Mesendoderm (in vitro differentiated cells): ENCODE measurements at regions not wholly inside any gene's neighbourhood (a gene's known extent, or its start where the extent isn't known, plus 50 kb on each side); places are given as distances from the start of the nearest gene placed in this dataset.
A peak's percentile ranks its signal among the peaks of the same experiment; 100 is the strongest.

Experiments
- DNase-seq: peaks from one replicate; pipeline ENCODE4 v3.0.0; 2013
- H2AK5ac ChIP-seq: 2 replicates; pipeline ENCODE4 v1.6.1; 2013; ENCODE audit warnings: low read length, inconsistent platforms
- H2BK120ac ChIP-seq: 2 replicates; pipeline ENCODE4 v1.6.1; 2013; ENCODE audit warnings: low read depth, mild to moderate bottlenecking, low read length, moderate library complexity, mixed read lengths
- H2BK15ac ChIP-seq: replicated peaks from 2 replicates; pipeline ENCODE4 v1.6.1; 2013; ENCODE audit warnings: low read depth, mild to moderate bottlenecking, moderate library complexity
- H2BK5ac ChIP-seq: 2 replicates; pipeline ENCODE4 v1.6.1; 2013; ENCODE audit warnings: low read length, inconsistent platforms
- H3K18ac ChIP-seq: 2 replicates; pipeline ENCODE4 v1.6.1; 2013; ENCODE audit warnings: mild to moderate bottlenecking, low read length, mixed read lengths
- H3K23ac ChIP-seq: one replicate; pipeline ENCODE4 v1.6.1; 2013; ENCODE audit warnings: low read length
- H3K27ac ChIP-seq: 2 replicates; pipeline ENCODE4 v1.5.1; 2013; ENCODE audit warnings: low read depth, mild to moderate bottlenecking, inconsistent platforms, low read length, moderate library complexity
- H3K27me3 ChIP-seq: 2 replicates; pipeline ENCODE4 v1.6.1; 2013; ENCODE audit warnings: low read length, control low read depth, mild to moderate bottlenecking, inconsistent platforms; ENCODE audit not compliant: insufficient read depth, poor library complexity
- H3K36me3 ChIP-seq: 2 replicates; pipeline ENCODE4 v1.6.1; 2013; ENCODE audit warnings: low read length, inconsistent platforms; ENCODE audit not compliant: control insufficient read depth, insufficient read depth
- H3K4ac ChIP-seq: one replicate; pipeline ENCODE4 v1.6.1; 2013; ENCODE audit warnings: low read depth, mild to moderate bottlenecking, low read length, moderate library complexity
- H3K4me1 ChIP-seq: 2 replicates; pipeline ENCODE4 v1.6.1; 2013; ENCODE audit warnings: low read depth, low read length, inconsistent platforms; ENCODE audit not compliant: control insufficient read depth
- H3K4me2 ChIP-seq: 2 replicates; pipeline ENCODE4 v1.6.1; 2013; ENCODE audit warnings: low read length
- H3K4me3 ChIP-seq: 2 replicates; pipeline ENCODE4 v1.5.1; 2013; ENCODE audit warnings: mild to moderate bottlenecking, low read length
- H3K56ac ChIP-seq: one replicate; pipeline ENCODE4 v1.6.1; 2013; ENCODE audit warnings: low read length
- H3K79me1 ChIP-seq: 2 replicates; pipeline ENCODE4 v1.6.1; 2013; ENCODE audit warnings: low read length, inconsistent platforms
- H3K79me2 ChIP-seq: 2 replicates; pipeline ENCODE4 v1.6.1; 2013; ENCODE audit warnings: mild to moderate bottlenecking, low read length; ENCODE audit not compliant: control insufficient read depth, insufficient read depth
- H3K9ac ChIP-seq: 2 replicates; pipeline ENCODE4 v1.6.1; 2013; ENCODE audit warnings: low read length, inconsistent platforms
- H4K5ac ChIP-seq: one replicate; pipeline ENCODE4 v1.6.1; 2013; ENCODE audit warnings: low read length
- H4K8ac ChIP-seq: one replicate; pipeline ENCODE4 v1.6.1; 2013; ENCODE audit warnings: low read depth, mild to moderate bottlenecking, control low read depth, low read length, moderate library complexity
- WGBS: extraction: QIAGEN DNeasy Blood & Tissue Kit; methylation state at CpG from one replicate; pipeline ENCODE4 v1.1.7; 2013; ENCODE audit warnings: low lambda C conversion rate, missing lambda C conversion rate; ENCODE audit not compliant: insufficient coverage; ENCODE audit errors: extremely low coverage; 5-methylcytosine and 5-hydroxymethylcytosine counted together

- no peak overlapping the region for H3K27ac ChIP-seq
- no peaks in the 10 kb centered on the region for H3K4me1 ChIP-seq
- H3K4me3 ChIP-seq: no peak overlapping the region
- no peak overlapping the region for H2BK5ac ChIP-seq
- no peaks in the 10 kb centered on the region for H3K27me3 ChIP-seq
- peak; percentile 33 for DNase-seq
- WGBS: no CpG with 5 or more reads among the region's 12 CpGs
- no peaks in the 10 kb centered on the region for H3K36me3 ChIP-seq
- H3K56ac ChIP-seq: no peak overlapping the region
- H3K23ac ChIP-seq: no peak overlapping the region
- H2AK5ac ChIP-seq: no peak overlapping the region
- no peak overlapping the region for H2BK120ac ChIP-seq
- H3K79me2 ChIP-seq: no peaks in the 10 kb centered on the region
- no peak overlapping the region for H3K18ac ChIP-seq
- no peak overlapping the region for H3K4me2 ChIP-seq
- H3K79me1 ChIP-seq: no peaks in the 10 kb centered on the region
- no peak overlapping the region for H4K5ac ChIP-seq
- no peak overlapping the region for H3K4ac ChIP-seq
- no peak overlapping the region for H4K8ac ChIP-seq
- H3K9ac ChIP-seq: no peak overlapping the region
- no peak overlapping the region for H2BK15ac ChIP-seq
These were observed 160.8 kb downstream of the CBLL2 start for GRCh38 chrX:22433292-22434070.

DNA sequence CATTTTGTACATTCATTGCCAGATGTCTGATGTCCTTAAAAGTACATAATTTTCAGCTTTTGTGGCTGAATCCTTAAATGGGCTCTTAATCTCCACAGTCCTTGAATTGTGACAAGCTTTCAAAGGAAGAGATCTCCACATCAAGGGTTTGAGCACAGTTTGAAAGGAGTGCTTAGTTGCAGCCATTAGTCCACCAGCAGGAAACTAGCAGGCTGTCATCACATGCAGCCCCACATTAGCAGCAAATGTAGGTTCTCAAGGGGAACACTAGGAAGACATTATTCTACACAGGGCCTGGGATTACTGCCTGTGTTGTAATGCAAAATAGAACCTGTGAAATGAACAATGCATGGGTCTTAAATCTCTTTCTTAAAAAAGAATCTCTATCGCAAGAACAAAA lies 173.2 kb downstream of the CBLL2 start:
- no peak overlapping the region for H3K56ac ChIP-seq
- H3K27me3 ChIP-seq: no peaks in the 10 kb centered on the region
- no peaks in the 10 kb centered on the region for H3K79me1 ChIP-seq
- H3K4me3 ChIP-seq: no peak overlapping the region
- WGBS: no CpG with 5 or more reads among the region's 1 CpG
- H3K79me2 ChIP-seq: no peaks in the 10 kb centered on the region
- H3K4ac ChIP-seq: no peak overlapping the region
- H2AK5ac ChIP-seq: no peak overlapping the region
- H4K8ac ChIP-seq: no peak overlapping the region
- no peak for DNase-seq
- H3K4me2 ChIP-seq: no peak overlapping the region
- H2BK120ac ChIP-seq: no peak overlapping the region
- H3K18ac ChIP-seq: no peak overlapping the region
- H3K36me3 ChIP-seq: no peaks in the 10 kb centered on the region
- no peak overlapping the region for H4K5ac ChIP-seq
- no peak overlapping the region for H3K23ac ChIP-seq
- no peak overlapping the region for H3K9ac ChIP-seq
- no peaks in the 10 kb centered on the region for H3K4me1 ChIP-seq
- no peak overlapping the region for H2BK15ac ChIP-seq
- H3K27ac ChIP-seq: no peak overlapping the region
- H2BK5ac ChIP-seq: no peak overlapping the region

- Histone ChIP-seq H2AK5ac (no peak overlapping the region), H3K18ac (no peak overlapping the region), H3K27ac (no peak overlapping the region), H2BK15ac (no peak overlapping the region), H3K4me3 (no peak overlapping the region), H2BK120ac (no peak overlapping the region), H3K4ac (no peak overlapping the region), H3K56ac (no peak overlapping the region), H3K27me3 (no peaks in the 10 kb centered on the region), H3K4me2 (no peak overlapping the region), H3K23ac (no peak overlapping the region), H3K79me2 (no peaks in the 10 kb centered on the region), H3K4me1 (no peaks in the 10 kb centered on the region), H3K9ac (no peak overlapping the region), H2BK5ac (no peak overlapping the region), H3K36me3 (no peaks in the 10 kb centered on the region), H4K8ac (no peak overlapping the region), H4K5ac (no peak overlapping the region), H3K79me1 (no peaks in the 10 kb centered on the region)
- no CpG with 5 or more reads among the region's 2 CpGs for WGBS
- DNase-seq: no peak
These were observed 190.2 kb downstream of the CBLL2 start for GRCh38 chrX:22462959-22463358.

DNA sequence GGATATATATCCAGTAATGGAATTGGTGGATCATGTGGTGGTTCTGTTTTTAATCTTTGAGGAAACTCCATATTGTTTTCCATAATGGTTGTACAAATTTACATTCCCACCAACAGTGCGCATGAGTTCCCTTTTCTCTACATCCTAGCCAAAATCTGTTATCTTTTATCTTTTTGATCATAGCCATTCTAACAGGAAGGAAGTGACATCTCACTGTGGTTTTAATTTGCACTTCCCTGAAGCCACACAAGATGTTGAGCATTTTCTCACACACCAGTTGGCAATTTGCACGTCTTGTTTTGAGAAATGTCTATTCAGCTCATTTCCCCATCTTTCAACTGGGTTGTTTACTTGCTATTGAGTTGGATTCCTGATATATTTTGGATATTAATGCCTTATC lies 194.9 kb downstream of the CBLL2 start:
- Histone ChIP-seq H3K18ac (no peak overlapping the region), H3K4me2 (no peak overlapping the region), H2BK15ac (no peak overlapping the region), H3K9ac (no peak overlapping the region), H4K8ac (no peak overlapping the region), H4K5ac (no peak overlapping the region), H3K27ac (no peak overlapping the region), H2BK120ac (no peak overlapping the region), H3K4me1 (no peaks in the 10 kb centered on the region), H2AK5ac (no peak overlapping the region), H3K4ac (no peak overlapping the region), H3K56ac (no peak overlapping the region), H3K79me2 (no peaks in the 10 kb centered on the region), H3K27me3 (no peaks in the 10 kb centered on the region), H3K4me3 (no peak overlapping the region), H3K79me1 (no peaks in the 10 kb centered on the region), H2BK5ac (no peak overlapping the region), H3K23ac (no peak overlapping the region), H3K36me3 (no peaks in the 10 kb centered on the region)
- no peak for DNase-seq
- no CpG with 5 or more reads among the region's 2 CpGs for WGBS

GRCh38 chrX:22481436-22481835 lies 208.7 kb downstream of the CBLL2 start:
- no peak overlapping the region for H3K4me2 ChIP-seq
- DNase-seq: no peak
- no CpG with 5 or more reads among the region's 2 CpGs for WGBS
- H4K8ac ChIP-seq: no peak overlapping the region
- no peak overlapping the region for H3K4ac ChIP-seq
- no peak overlapping the region for H3K4me3 ChIP-seq
- no peak overlapping the region for H4K5ac ChIP-seq
- no peaks in the 10 kb centered on the region for H3K4me1 ChIP-seq
- no peak overlapping the region for H2BK120ac ChIP-seq
- H3K27ac ChIP-seq: no peak overlapping the region
- no peak overlapping the region for H2BK5ac ChIP-seq
- H2AK5ac ChIP-seq: no peak overlapping the region
- no peak overlapping the region for H3K23ac ChIP-seq
- no peaks in the 10 kb centered on the region for H3K79me1 ChIP-seq
- H3K18ac ChIP-seq: no peak overlapping the region
- H2BK15ac ChIP-seq: no peak overlapping the region
- no peak overlapping the region for H3K56ac ChIP-seq
- no peaks in the 10 kb centered on the region for H3K36me3 ChIP-seq
- H3K27me3 ChIP-seq: no peaks in the 10 kb centered on the region
- no peak overlapping the region for H3K9ac ChIP-seq
- H3K79me2 ChIP-seq: no peaks in the 10 kb centered on the region

GRCh38 chrX:22486296-22486695 lies 213.6 kb downstream of the CBLL2 start:
- no peak for DNase-seq
- H4K5ac ChIP-seq: no peak overlapping the region
- H3K4me1 ChIP-seq: no peaks in the 10 kb centered on the region
- H3K36me3 ChIP-seq: no peaks in the 10 kb centered on the region
- H2BK5ac ChIP-seq: no peak overlapping the region
- no peak overlapping the region for H3K23ac ChIP-seq
- no peak overlapping the region for H3K18ac ChIP-seq
- H4K8ac ChIP-seq: no peak overlapping the region
- H3K9ac ChIP-seq: no peak overlapping the region
- no peak overlapping the region for H3K4ac ChIP-seq
- no CpG with 5 or more reads among the region's 6 CpGs for WGBS
- H2AK5ac ChIP-seq: no peak overlapping the region
- no peaks in the 10 kb centered on the region for H3K79me2 ChIP-seq
- H2BK15ac ChIP-seq: no peak overlapping the region
- H3K27ac ChIP-seq: no peak overlapping the region
- no peak overlapping the region for H3K4me2 ChIP-seq
- H2BK120ac ChIP-seq: no peak overlapping the region
- no peak overlapping the region for H3K56ac ChIP-seq
- no peaks in the 10 kb centered on the region for H3K79me1 ChIP-seq
- H3K4me3 ChIP-seq: no peak overlapping the region
- no peaks in the 10 kb centered on the region for H3K27me3 ChIP-seq
